ENCODE measurements at regions not wholly inside any gene's neighbourhood (a gene's known extent, or its start where the extent isn't known, plus 50 kb on each side); places are given as distances from the start of the nearest gene placed in this dataset.

DNA sequence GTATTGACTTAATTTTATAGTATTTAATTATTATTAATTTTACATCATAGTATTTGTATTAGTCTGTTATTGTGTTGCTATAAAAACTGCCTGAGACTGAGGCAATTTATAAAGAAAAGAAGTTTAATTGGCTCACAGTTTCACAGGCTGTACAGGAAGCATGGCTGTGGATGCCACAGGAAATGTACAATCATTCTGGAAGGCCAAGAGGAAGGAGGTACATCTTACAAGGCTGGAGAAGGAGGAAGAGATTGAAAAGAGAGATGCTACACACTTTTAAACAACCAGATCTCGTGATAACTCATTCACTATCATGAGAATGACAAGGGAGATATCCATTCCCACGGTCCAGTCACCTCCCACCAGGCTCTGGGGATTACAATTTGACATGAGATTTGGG is 2019.4 kb upstream of the PIK3C3 start:
- no peak for DNase-seq

DNA sequence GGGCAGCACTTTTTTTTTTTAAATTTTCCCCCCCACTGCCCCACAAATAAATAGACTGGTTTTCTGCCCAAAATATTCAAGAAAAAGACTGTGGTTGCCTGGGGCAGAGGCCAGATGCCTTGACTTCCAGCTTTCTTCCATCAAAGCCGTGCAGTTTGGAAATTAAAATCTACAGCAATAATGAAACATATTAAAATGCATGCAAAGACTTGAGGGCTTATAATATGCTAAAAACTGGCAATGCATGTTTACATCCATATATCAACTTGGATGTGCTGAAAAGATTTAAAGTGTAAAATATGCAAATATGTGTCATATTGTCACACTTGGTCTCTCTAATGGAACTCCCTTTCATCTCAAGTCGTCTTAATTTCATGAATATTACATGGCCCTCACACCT is 2036.2 kb upstream of the PIK3C3 start:
- DNase-seq: no peak

DNA sequence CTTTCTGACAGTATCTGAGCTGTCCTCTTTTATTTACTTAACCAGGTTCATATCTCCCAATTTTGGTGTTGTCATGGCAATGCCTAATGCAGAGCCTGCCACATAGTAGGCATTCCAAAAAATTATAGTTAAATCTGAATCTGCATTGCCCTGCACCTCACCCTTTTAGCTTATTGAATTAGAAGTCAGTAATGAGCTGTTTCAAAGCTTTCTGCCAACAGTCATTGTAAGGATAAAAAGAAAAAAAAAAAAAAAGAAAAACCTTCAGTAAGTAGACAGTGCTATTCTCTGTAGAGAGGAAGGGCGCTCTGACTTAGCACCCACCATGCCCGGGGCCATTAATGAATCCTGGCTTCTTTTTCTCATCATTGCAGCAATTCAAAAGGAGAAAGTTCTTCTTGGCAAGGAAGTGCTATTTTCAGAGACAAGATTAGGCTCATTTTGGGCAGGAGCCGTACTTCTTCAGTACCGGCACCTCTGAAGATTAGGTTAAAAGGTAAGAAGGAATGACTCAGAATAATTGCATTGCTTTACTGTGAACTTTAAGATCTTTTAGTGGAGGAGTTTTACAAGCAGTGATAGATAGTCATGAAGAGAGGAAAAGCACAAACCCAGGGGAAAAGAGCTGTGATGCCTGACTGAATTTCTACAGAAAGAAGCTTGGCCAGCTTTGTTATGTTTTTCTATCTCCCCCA is 2041.2 kb upstream of the PIK3C3 start:
- no peak for DNase-seq

DNA sequence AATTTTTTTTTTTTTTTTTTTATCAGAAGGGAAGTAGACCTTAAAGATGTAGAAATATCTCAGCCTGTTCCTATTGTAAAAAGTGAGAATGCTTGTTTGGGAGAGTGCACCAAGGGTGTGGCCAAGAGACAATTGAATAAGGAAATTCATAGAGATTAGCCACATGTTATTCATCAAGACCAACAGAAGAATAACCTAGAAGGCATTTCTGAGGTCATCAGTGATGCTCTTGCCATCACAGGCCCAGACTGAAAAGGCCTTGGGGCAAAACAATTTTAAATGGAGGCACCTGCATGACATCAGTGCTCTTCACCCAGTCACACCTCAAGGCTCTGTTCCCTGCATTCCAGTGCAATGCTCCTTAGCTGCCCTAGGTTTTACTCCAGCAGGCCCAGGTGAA is 2043.3 kb upstream of the PIK3C3 start:
- no peak for DNase-seq

DNA sequence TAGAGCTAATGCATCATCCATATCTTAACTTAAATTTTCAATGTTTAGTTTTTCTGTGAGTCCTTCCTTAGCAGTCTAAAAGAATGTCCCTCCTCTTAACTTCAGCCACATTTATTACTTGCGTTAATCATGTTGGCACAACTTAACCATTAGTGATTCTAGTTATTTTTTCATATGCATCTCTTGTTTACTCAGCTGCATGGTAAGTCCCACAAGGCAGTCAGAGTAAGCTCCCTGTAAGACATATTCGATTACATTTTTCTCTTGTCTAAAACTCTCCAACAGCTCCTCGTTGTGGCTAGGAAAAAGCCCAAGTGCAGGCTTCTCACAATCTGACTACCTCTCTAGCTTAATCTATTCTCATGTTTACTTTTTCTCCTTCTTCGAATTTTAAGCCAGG is 2045.3 kb upstream of the PIK3C3 start:
- no peak for DNase-seq

DNA sequence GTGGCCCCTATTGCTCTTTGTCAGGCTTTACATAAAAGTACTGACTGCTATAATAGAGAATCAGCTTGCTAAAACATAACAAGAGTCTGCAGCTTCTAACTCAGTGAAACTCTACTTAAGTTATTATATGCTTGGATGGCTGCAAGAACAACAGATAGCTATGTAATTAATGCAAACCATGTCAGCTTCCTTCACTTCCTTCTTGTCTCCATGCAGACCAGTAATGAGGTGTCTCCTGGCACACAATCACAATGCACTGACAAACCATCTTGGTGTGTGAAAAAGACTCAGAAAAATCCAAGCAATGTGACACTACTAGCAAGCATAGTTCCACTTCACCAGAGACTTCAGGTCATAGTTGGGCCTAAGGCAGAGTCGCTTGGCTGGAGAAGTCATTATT is 2068.9 kb upstream of the PIK3C3 start:
- no peak for DNase-seq

DNA sequence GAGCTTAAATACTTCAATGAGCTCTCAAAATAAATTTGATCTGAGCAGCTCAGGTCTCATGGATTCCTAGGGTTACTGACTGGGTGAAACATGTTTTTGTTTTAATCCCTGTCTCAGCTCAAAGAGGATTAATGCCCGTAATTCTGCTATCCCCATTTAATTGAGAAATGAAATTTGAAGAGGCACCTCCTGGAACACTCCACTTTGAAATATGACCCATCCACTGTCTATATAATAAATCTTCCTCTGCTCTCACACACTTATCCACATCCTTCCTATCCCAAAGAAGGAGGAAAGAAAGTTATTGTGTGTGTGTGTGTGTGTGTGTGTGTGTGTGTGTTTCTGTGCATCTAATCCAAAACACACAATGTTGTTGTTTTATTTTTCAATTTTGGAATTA is 2082.4 kb upstream of the PIK3C3 start:
- no peak for DNase-seq

DNA sequence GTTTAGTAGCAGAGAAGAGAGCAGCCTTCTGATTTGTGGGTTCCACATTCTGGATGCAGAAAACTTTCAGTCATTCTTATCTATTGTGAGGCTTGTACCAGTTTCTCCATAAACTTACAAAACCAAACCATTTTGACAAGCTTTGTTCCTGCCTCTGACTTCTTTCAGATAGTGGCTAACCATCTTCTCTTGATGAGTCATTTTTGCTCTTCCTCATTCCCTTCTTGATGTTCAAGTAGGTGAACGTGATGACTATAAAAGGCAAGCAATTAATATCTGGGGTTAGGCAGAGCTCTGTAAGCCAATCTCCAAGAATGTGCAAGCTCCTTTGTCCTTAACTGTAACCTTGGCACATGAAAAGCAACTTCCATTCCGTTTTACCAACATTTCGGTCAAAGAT is 2083.1 kb upstream of the PIK3C3 start:
- DNase-seq: peak; percentile 69

DNA sequence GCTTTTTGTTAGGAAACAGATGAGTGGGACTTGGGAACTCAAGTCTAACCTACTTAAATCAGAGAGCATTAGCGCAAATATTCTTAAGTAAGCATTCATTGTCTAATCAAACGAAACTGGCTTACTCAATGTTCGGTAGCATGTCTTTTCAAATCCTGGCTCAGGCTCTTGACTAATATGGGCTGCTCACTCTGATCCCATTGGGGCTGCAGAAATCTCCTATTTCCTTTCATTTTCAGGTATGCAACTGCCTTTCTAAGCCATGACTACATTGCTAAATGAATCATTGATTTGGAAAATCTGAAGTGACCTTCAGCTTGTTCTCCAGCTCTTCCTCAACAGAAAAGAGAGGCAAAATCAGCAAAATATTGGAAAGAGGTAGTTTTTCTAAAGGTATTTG is 2084.4 kb upstream of the PIK3C3 start:
- no peak for DNase-seq

DNA sequence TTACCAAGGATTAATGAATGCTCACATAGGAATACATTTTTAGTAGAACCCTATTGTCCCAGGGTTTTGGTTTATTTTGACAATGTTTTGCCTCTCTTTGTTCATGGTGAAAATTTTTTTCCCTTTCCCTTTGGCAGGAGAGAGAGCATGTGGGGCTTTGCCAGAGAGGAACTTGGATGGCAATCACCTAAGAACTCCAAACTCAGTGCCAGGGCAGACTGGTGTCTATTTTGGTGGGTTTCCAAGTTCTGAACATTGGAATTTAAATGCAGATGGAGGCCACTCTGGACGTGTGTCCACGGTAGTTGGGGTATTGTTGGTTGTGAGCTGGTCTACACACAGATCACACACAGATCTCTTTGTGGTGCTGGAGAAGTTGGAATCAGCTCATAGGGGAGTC is 2091.1 kb upstream of the PIK3C3 start:
- no peak for DNase-seq

DNA sequence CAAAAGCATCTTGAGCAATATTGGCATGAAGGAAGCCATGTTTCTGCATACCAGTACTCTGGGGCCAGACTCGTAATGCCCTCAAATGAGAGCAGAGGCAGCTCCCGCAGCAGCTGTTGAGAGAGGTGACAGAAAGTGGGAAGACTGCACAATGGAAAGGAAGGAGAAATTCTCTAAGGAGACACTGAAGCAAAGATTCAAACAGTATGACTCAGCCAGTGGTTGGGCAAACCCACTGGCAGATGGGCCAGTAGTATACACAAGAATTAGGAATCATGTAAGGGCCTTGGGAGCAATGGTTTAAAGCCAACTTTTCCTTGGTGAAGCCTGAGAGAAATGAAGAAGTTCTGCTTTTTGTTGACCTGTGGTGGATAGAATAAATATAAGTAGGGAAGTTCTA is 2092.7 kb upstream of the PIK3C3 start:
- no peak for DNase-seq

DNA sequence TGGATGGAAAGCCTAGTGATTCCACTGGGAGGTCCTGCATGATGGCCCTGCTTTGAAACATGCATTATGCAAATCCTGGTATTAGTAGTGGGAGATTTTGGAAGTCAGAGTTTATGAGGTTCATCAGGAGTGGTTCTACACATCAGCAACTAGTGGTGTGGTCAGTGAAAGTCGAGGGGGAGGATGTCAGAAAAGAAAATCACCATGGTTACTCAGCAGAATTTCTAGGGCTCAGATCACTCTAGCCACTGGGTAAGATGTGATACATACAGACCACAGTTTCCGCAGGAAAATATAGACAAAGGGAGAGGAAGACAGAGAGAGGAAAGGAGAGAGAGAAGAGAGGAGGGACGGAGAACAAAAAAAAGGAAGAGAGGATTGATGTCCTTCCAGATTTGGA is 2100.7 kb upstream of the PIK3C3 start:
- no peak for DNase-seq

DNA sequence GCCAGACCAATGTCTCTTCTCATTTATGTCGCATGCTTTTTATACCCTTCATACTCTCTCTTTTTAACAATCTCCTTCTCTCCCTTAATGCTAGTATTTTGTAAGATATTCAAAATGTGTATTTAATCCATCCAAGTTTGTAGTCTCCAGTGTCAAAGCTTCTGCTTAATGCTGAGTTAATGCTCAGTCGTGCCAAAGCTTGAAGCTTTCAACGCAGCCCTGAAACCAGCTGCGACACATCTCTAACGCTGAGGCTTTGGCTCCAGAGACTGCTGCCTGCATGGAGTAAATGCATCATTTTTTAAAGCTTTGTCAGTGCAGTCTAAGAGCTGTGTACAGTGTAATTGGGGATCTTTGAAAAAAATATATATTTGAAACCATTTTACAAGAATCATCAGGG is 2108.8 kb upstream of the PIK3C3 start:
- no peak for DNase-seq

DNA sequence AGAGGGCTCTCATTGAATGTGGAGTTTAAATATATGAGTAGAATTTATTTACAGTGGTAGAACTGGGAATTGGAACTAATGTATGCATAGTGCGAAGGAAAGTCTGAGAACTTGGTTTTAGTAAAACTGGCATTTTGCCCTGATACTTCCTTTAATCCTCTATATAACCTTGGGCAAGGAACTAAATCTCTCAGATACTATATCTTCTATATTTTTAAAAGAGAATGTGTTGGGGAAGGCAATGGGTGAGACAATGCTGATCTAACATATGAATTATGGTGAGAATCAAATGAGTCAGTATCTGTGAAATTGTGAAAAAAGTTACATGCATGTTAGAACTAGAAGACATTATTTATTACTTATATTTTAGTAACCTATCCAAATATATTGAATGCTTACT is 2109.4 kb upstream of the PIK3C3 start:
- DNase-seq: no peak

DNA sequence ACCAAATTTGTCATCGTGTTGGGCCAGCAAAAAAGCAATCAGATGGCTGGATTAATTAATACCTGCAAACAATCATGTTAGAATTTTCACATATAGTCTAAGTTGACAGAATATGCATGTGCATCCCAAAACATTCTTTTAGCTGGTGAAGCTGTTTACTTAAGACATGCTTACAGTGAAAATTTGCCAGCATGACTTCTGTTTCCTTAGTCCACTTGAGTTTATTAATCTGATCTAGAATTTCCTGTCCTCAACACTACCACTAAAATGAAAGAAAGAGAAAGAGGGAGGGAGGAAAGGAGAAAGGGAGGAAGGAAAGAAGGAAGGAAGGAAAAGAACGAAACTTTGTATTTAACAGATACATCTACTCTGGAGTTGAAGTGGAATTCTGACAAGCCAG is 2109.9 kb upstream of the PIK3C3 start:
- no peak for DNase-seq

DNA sequence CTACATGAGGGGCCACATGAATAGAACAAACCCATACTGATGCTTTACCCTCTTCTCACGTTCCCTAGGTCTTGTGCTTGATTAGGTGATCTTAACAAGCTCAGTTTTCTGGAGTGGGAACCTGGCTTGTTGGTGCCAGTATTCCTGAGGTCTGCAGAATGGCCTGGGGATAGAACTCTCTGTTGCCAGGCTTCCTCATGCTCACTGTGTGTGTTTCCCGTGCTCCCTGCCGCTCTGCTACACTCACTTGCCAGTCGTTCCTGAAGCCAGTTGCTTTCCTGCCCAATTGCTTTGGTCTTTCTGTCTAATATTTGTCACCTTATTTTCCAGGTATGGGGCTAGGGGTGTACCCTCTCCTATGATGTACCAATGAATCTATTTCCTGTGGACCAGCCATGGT is 2111.5 kb upstream of the PIK3C3 start:
- no peak for DNase-seq

DNA sequence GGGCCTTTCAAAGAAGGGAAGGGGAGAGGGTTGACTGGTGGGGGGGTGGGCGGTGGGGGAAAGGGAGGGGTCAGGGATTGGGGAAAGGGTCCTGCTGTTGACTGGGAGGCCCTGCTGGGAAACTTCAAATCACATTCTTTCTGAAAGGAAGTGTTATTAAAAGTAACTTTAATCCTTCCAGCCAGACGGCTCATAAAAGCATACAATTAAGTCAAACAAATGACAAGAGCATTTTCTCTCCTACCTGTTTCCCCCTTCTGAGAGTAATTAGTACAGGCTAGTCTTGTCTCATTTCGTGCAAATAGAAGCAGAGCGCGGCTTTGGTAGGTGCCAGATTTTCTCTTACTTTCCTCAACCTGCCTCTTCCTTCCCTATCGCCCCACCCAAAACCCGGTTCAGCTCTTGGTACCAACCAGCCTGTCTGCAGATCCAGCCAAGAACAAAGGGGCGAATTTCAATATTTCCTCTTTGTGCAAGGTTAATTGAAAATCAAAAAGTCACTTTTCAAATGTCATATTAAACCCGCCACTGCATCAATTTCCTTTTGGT is 2112.6 kb upstream of the PIK3C3 start:
- no peak for DNase-seq

DNA sequence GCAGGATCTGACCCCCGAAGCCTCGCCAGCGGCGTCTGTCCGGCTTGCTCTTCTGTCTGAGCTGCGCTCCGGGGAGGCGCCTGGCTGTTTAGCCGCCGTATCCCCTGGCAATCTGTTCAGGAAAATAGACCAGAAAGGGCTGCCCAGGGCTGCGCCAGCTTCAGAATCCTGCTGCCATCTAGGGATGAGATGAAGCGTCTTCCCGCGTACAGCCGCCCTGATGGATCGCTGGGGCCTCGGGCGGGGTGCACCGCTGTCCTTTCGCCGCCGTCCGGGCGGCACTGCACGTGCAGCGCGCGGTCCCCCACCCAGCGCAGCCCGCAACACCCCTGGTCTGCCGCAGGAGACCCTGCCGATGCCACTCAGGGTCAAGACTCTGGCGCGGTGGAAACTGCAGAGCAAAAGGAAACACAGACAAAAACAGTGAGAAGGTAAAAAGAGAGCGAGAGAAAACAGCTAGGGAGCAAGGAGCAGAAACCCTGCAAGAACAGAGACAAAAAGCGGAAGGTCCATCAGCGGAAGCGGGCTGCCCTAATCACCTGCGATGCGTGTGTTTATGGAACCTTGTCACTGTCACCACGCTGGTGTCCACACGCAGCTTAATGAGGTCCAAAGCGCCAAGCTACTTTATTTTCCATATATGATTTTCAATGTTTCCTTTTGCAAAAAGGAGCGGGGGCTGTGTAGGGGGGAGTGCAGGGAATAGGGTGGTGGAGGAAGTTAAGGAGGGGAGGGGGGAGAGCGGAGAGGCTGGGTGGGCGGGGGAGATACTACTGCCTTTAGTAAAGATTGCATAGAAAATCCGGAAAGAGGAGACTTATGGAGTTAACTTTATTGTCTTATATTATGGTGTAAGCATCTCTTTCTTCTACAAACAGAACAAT is 2113.3 kb upstream of the PIK3C3 start:
- DNase-seq: peak; percentile 83

DNA sequence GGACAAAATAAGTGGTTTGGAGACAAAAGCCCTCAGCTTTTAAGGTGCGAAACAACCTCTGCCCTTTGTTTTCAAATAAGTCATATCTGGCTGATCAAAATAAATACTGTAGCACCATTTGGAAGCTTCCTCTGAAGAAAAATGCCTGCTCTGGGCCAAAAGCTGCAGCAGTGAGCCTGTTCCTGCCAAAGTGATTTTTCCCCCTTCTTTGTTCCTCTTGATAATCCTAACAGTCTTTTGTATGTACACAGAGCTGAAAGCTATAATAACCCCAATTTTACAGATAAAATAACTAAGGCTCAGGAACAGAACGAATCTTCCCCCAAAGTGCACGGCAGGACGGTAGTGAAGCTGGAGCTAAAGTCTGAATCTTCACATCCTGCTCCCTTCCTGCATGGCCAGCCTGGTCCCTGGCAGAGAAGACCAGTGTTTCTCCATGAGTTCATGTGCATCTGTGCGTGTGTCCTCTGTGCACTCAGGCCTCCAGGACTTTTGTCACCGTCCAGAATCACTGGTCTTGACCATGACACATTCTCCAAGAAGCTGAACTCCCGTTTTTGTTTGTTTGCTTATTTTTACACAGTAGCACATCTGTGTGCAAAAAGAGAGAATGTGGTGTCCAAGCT is 2114.1 kb upstream of the PIK3C3 start:
- no peak for DNase-seq

DNA sequence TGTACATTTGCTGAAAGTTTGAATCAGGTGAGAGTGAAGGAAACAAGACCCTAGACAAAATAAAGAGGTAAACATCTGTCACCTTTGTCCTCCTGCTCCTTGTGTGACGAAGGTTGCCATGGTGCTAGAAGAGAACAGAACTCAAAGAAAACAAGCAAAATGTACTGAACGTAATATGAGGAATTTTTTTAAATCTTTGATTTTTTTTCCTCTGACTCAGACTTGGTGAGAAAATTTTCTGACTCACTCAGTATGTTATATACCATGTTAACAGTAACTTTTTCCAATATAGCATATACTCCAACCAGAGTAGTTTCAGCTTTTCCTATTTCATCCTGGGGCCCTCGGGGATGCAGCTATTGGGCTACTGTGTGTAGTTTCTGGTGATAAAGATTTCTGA is 2114.6 kb upstream of the PIK3C3 start:
- DNase-seq: no peak

DNA sequence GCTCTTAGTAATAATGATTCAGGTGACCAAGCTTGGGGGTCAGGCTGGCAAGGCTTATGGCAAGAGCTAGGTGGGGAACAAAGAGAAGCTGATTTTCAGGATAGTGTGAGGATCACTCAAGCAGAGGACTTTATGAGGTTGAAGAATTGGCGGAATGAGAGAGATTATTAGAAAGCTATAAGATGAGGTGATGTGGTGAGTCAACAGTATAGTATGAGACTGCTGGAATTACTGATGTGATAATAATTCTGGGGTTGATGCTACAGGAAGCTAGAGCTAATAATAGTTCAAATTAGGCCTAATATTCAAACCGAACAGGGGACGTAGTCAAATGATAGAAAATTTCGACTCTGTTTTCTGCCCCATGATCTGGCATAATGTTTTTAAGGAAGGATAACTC is 2115.3 kb upstream of the PIK3C3 start:
- no peak for DNase-seq

DNA sequence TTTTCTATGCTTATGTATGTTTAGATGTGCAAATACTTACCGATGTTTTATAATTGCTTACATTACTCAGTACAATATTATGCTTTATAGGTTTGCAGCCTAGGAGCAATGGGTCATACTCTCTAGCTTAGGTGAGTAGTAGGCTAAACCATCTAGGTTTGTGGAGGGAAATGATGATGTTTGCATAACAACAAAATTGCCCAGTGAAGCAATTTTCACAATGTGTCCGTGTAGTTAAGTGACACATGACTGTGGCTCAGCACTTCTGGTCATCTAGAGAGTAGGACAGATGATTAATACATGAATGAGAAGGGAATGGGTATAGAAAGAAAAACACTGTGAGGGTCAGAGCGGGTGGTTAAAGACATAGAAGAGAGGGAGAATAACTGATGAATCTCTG is 2116.2 kb upstream of the PIK3C3 start:
- DNase-seq: no peak

DNA sequence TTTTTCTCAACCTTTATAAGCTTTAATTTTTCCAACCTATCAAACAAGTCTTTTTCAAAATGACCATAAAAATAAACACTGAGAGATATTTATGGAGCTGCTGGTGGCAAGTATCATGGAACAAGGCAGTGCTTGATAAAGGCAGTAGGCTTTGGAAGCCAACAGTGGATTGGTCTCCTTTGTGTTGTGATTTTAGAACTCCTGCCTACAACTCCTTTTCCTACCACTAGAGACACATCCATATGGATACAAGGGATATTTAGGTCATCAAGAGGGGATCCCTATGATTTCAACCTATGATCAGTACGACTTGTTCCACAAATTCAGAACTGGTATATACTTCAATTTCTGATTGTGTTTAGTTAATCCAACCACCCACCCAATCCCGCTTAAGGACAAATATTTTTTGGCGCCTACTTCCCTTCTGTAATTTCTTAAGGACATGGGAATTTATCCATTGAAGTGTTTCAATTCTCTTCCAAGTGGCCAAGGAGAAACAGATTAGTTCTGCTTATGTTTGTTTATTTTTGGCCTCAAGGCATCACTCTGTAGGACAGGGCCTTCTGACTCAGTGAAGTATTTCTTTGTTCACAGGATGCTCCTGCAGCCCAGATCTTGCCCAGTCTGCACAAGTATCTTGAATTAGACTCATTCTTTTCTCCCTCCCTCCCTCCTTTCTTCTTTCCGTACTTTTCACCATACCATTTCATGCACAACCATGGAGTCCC is 2119.6 kb upstream of the PIK3C3 start:
- no peak for DNase-seq
